ENCODE measurements at regions not wholly inside any gene's neighbourhood (a gene's known extent, or its start where the extent isn't known, plus 50 kb on each side); places are given as distances from the start of the nearest gene placed in this dataset.

- peak; percentile 40 to 66 for DNase-seq (ENCODE audit: low spot score in 2 of 2)
- H3K4me3 ChIP-seq (ENCODE audit: low read depth, poor library complexity, severe bottlenecking), result no peak overlapping the region
- TF ChIP-seq, protein P1, sequence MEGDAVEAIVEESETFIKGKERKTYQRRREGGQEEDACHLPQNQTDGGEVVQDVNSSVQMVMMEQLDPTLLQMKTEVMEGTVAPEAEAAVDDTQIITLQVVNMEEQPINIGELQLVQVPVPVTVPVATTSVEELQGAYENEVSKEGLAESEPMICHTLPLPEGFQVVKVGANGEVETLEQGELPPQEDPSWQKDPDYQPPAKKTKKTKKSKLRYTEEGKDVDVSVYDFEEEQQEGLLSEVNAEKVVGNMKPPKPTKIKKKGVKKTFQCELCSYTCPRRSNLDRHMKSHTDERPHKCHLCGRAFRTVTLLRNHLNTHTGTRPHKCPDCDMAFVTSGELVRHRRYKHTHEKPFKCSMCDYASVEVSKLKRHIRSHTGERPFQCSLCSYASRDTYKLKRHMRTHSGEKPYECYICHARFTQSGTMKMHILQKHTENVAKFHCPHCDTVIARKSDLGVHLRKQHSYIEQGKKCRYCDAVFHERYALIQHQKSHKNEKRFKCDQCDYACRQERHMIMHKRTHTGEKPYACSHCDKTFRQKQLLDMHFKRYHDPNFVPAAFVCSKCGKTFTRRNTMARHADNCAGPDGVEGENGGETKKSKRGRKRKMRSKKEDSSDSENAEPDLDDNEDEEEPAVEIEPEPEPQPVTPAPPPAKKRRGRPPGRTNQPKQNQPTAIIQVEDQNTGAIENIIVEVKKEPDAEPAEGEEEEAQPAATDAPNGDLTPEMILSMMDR (IDR thresholded peaks at IDR 0.05), result no peak
- no peak for TF ChIP-seq POLR2A (IDR thresholded peaks at IDR 0.05)
- intact Hi-C loops (cut with DNase I; ENCODE audit: low total_unique reads), result no loop called here
- WGBS, 2 donors, result 66 to 74% methylated on average over 3 of the region's 3 CpGs
These were observed 225.7 kb upstream of the DMRT1 start for GRCh38 chr9:615756-616155.

GRCh38 chr9:616694-617093 is 224.8 kb upstream of the DMRT1 start:
- TF ChIP-seq, protein P1 (IDR thresholded peaks at IDR 0.05), result no peak
- TF ChIP-seq POLR2A (IDR thresholded peaks at IDR 0.05), result no peak
- intact Hi-C loops (cut with DNase I; ENCODE audit: low total_unique reads), result no loop called here
- WGBS, 2 donors, result 62 to 65% methylated on average over 4 of the region's 4 CpGs
- no peak overlapping the region for H3K4me3 ChIP-seq (ENCODE audit: low read depth, poor library complexity, severe bottlenecking)
- no peak for DNase-seq (ENCODE audit: low spot score in 2 of 2)

- DNase-seq (ENCODE audit: low spot score in 2 of 2), result peak in 1 of 2 donors; percentile 79
- H3K4me3 ChIP-seq (ENCODE audit: low read depth, poor library complexity, severe bottlenecking), result no peak overlapping the region
- intact Hi-C loops (cut with DNase I; ENCODE audit: low total_unique reads), result no loop called here
- no peak for TF ChIP-seq POLR2A (IDR thresholded peaks at IDR 0.05)
- 72 to 85% methylated on average over 7 of the region's 7 CpGs for WGBS, 2 donors
These were observed 223.9 kb upstream of the DMRT1 start for GRCh38 chr9:617445-618085.

- TF ChIP-seq POLR2A (IDR thresholded peaks at IDR 0.05), result no peak
- TF ChIP-seq, protein P1 (IDR thresholded peaks at IDR 0.05), result no peak
- DNase-seq (ENCODE audit: low spot score in 2 of 2), result peak in 1 of 2 donors; percentile 42
- H3K4me3 ChIP-seq (ENCODE audit: low read depth, poor library complexity, severe bottlenecking), result no peak overlapping the region
- intact Hi-C loops (cut with DNase I; ENCODE audit: low total_unique reads), result no loop called here
- WGBS, 2 donors, result 67 to 73% methylated on average over 5 of the region's 5 CpGs
These were observed 223.0 kb upstream of the DMRT1 start for GRCh38 chr9:618478-618877.

- peak in 1 of 2 donors; percentile 57 for DNase-seq (ENCODE audit: low spot score in 2 of 2)
These were observed 220.2 kb upstream of the DMRT1 start for GRCh38 chr9:621201-621855.

GRCh38 chr9:624935-625500 is 216.5 kb upstream of the DMRT1 start:
- H3K4me3 ChIP-seq (ENCODE audit: low read depth, poor library complexity, severe bottlenecking), result no peak overlapping the region
- TF ChIP-seq POLR2A (IDR thresholded peaks at IDR 0.05), result no peak
- TF ChIP-seq, protein P1 (IDR thresholded peaks at IDR 0.05), result no peak
- no peak for DNase-seq (ENCODE audit: low spot score in 2 of 2)
- 37 to 44% methylated on average over 7 of the region's 7 CpGs for WGBS, 2 donors
- intact Hi-C loops (cut with DNase I; ENCODE audit: low total_unique reads), result no loop called here

More at GRCh38 chr9:621201-621855, 220.2 kb upstream of the DMRT1 start:
- WGBS, 2 donors, result 73 to 78% methylated on average over 10 of the region's 10 CpGs
- H3K4me3 ChIP-seq (ENCODE audit: low read depth, poor library complexity, severe bottlenecking), result no peak overlapping the region
- intact Hi-C loops (cut with DNase I; ENCODE audit: low total_unique reads), result no loop called here
- no peak for TF ChIP-seq POLR2A (IDR thresholded peaks at IDR 0.05)

All from lower leg skin (tissue), 4 donors.